Stimulated activated CD8-positive, alpha-beta memory T cell treated with anti-CD3 and anti-CD28 coated beads, Interleukin-7, amount 100 ng/mL, for 24 hours (primary cell): ENCODE measurements at regions not wholly inside any gene's neighbourhood (a gene's known extent, or its start where the extent isn't known, plus 50 kb on each side); places are given as distances from the start of the nearest gene placed in this dataset.

Experiments
- DNase-seq: peaks from one replicate; pipeline ENCODE4 v3.0.0-alpha.2; 2020; ENCODE audit warnings: low read depth

DNA sequence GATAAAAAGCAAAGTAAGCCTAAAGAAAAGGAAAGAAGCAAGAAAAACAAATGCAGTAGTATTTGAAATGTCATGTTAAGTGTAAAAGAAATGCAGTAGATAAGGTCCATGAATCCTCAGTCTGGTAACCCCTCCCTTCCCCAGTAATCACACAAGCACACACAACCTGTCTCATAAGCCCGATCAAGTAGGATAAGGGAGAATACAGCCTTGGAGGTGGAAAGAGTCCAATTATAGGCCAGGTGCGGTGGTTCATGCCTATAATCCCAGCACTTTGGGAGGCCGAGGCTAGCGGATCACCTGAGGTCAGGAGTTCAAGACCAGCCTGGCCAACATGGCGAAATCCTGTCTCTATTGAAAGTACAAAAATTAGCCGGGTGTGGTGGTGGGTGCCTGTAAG lies 117.9 kb downstream of the GADD45G start:
- no peak for DNase-seq

- no peak for DNase-seq
These were observed 118.8 kb downstream of the GADD45G start for GRCh38 chr9:89723469-89724100.

DNA sequence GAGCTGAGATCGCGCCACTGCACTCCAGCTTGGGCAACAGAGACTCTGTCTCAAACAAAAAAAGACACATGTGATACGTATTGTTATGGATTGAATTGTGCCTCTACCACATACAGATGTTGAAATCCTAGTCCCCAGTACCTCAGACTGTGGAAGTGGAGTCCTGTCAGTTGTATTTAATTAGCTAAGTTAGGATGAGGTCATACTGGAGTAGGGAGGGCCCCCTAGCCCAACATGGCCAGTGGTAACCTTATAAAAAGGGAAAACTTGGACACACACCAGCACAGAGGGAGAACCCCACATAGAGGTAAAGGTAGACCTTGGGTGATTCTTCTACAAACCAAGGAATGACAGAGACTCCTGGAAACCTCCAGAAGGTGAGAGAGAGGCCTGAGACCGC lies 119.8 kb downstream of the GADD45G start:
- no peak for DNase-seq

DNA sequence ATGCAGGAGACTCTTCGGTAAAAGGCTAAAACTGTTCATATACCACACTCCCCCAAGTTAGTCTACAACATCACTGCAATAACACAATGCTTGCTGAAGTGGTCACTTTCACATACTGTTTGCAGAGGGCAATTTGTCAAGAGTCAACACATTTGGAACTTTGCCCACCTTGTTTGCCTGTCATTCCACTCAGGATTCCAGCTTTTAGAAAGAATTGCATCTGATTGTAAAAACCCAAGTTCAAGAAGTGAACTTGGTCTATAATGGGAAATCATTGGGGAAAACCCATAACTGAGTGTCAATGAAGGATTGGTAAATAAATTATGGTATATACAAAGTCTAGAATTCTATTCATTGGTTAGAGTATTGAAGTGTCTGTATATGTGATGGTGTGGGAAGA lies 120.5 kb downstream of the GADD45G start:
- no peak for DNase-seq

GRCh38 chr9:89729954-89730530 lies 125.2 kb downstream of the GADD45G start:
- DNase-seq, result no peak

GRCh38 chr9:89730715-89731114 lies 125.9 kb downstream of the GADD45G start:
- DNase-seq, result no peak

- no peak for DNase-seq
These were observed 126.7 kb downstream of the GADD45G start for GRCh38 chr9:89731262-89732182.

GRCh38 chr9:89732295-89732938 lies 127.6 kb downstream of the GADD45G start:
- no peak for DNase-seq

GRCh38 chr9:89732939-89733324 lies 128.1 kb downstream of the GADD45G start:
- DNase-seq, result no peak

DNA sequence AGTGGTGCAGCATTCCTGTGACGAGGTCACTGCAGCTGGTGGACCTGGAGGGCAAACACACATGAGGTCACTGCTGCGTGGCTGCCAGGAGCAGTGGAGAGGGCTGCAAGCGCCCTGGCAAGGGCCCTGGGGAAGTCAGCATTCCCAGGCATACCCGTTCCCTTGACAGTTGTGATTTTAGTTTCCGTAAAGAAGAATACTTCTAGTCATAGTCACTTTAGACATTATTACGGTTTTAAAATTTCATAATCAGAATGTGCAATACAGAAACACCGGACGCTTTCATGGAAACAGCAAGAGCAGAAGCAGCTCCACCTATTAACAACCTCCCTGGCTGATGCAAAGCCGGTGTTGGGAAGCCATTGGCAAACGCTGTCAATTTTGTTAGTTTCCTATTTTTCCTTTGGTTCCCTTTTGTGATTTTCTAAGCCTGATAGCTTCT lies 129.8 kb downstream of the GADD45G start:
- no peak for DNase-seq

GRCh38 chr9:89738137-89738932 lies 133.5 kb downstream of the GADD45G start:
- DNase-seq, result no peak

DNA sequence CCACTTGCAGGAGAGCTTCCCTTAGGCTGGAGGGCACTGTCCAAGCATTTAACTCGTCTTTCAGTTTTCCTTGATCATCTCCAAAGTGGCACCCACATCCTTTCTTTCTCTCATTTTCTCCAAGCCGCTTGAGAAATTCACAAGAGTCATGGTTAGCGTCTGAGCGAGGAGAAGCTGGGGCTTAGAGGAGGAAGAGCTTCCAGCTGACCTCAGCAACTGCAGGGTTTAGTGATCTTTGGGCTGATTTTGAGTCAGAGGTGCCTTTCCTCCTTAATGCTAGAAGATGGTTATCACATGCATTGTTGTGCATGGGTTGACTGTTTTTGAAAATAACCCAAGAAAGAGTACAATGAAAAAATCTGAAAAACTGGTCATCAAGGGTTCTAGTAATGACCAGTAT lies 134.7 kb downstream of the GADD45G start:
- DNase-seq, result no peak

- DNase-seq, result no peak
These were observed 135.1 kb downstream of the GADD45G start for GRCh38 chr9:89739916-89740315.

DNA sequence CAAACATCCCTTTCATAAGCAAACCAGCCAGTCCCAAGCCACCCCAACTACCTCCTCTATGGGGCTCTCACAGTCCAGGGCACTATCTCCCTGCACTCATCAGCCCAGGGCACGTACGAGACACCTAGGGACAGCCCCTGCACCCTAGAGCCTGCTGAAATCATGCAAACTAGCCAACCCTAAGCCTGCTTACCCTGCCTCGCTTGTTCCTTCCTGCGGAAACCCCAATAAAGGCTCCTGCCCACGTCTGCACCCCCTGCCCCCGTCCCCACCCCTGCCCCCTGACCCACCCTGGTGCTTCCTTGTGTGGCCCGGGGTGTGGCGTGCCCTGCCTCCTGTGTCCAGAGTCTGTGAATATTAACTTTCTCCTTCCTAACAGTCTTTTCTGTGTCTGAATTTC lies 135.9 kb downstream of the GADD45G start:
- DNase-seq, result no peak

GRCh38 chr9:89742660-89743059 lies 137.8 kb downstream of the GADD45G start:
- no peak for DNase-seq

DNA sequence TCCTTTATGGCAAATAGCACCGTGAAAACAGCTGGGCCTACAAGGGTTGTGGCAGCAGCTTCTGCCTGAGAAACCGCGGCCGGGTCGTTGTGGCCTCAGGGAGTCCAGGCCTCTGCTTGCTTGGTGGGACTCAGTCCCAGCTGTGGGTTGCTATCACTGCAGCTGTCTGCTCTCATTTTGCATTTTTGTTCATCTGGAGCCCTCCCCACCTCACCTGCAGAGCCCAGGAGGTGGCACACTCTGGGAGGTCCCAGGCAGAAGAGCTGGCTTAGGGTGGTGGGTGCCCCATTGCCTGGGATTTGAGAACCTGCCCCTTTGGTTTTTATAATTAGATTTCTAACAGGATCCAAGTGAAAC lies 138.4 kb downstream of the GADD45G start:
- no peak for DNase-seq

DNA sequence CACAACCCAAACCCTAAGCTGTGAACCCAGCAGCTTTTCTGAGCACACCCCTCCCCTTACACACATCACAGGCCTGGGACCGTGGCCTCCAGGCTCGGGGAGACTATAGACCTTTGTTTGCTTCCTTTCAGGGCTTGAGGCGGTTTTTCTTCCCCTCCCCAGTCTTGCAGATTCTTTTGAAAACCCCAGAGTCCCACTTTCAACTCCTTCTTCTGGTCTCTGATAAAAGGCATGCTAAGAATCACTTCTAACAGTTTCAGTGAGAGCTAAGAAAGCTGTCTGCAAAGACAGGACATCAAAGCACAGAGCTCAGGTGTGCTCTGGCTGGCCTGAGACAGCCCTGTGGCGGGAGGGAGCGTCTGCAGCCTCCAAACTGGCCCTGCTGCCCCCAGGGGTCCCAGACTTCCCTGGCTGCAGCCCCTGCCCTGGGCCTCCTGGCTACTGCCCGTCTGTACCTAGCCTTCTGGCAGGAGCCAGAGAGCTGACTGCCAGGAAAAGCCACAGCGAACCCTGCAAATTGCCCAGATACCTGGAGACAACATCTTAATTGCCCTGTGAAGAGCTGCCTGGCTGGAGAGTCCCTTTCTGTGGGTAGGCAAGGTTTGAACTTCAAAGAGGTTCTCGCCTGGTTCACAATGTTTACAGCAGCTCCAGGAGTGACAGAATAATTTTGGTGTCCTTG lies 138.9 kb downstream of the GADD45G start:
- no peak for DNase-seq

GRCh38 chr9:89744255-89744648 lies 139.4 kb downstream of the GADD45G start:
- DNase-seq, result no peak

DNA sequence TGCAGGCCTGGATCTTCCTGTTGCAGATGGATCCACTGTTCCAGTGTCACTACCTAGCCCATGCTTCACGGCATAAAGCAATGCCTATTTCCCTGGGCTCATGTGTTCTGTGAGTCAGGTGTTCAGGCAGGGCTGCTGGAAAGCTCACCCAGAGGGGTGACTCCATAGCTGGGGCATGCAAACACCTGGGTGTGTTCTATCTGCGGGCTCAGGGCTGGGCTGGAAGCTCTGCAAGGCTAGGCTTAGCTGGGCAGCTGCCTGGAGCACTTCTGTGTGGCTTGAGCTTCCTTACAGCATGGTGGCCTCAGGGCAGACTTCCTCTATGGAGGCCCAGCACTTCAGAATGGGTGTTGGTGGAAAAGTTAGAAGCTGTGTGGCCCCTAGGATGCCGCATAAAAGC lies 139.9 kb downstream of the GADD45G start:
- DNase-seq, result no peak

- no peak for DNase-seq
These were observed 141.0 kb downstream of the GADD45G start for GRCh38 chr9:89745601-89746376.
